DND-41 (cell line): ENCODE measurements at regions not wholly inside any gene's neighbourhood (a gene's known extent, or its start where the extent isn't known, plus 50 kb on each side); places are given as distances from the start of the nearest gene placed in this dataset.

Experiments
- ATAC-seq: fragments of 200-7000 bp; cut with Tn5 transposase; 3 replicates; pipeline ENCODE4 v1.9.1; 2021; ENCODE audit warnings: low read depth; ENCODE audit not compliant: insufficient read depth
- DNase-seq: peaks from one replicate; pipeline ENCODE4 v3.0.0-alpha.2; 2020
- H2AFZ ChIP-seq: 2 replicates; pipeline ENCODE4 v1.6.0; 2012; ENCODE audit warnings: low read depth, low read length
- H3K27ac ChIP-seq: 2 replicates; pipeline ENCODE4 v1.5.1; 2012; ENCODE audit warnings: low read length, inconsistent platforms
- H3K27me3 ChIP-seq: fragments of 200-600 bp; sonication (generic); 2 replicates; pipeline ENCODE4 v1.6.0; 2012; ENCODE audit warnings: low read length, mild to moderate bottlenecking, inconsistent platforms; ENCODE audit not compliant: insufficient read depth, poor library complexity
- H3K36me3 ChIP-seq: 2 replicates; pipeline ENCODE4 v1.5.1; 2012; ENCODE audit warnings: low read length, inconsistent platforms; ENCODE audit not compliant: insufficient read depth
- H3K4me1 ChIP-seq: 2 replicates; pipeline ENCODE4 v1.5.1; 2012; ENCODE audit warnings: mild to moderate bottlenecking, low read length; ENCODE audit not compliant: insufficient read depth
- H3K4me2 ChIP-seq: 2 replicates; pipeline ENCODE4 v1.6.0; 2012; ENCODE audit warnings: mild to moderate bottlenecking, moderate library complexity, low read length, inconsistent platforms; ENCODE audit not compliant: insufficient read depth
- H3K4me3 ChIP-seq, 2 experiments: fragments of 200-600 bp in 1 of 2; shearing (Covaris generic) in 1 of 2; 2 replicates each; pipeline ENCODE4 v1.5.1; 2012 to 2016; ENCODE audit warnings: inconsistent platforms in 2 of 2, low read length in 2 of 2, mild to moderate bottlenecking in 2 of 2, low read depth in 1 of 2, moderate library complexity in 1 of 2
- H3K79me2 ChIP-seq: 2 replicates; pipeline ENCODE4 v1.6.0; 2012; ENCODE audit warnings: low read length, inconsistent platforms; ENCODE audit not compliant: insufficient read depth
- H3K9ac ChIP-seq: 2 replicates; pipeline ENCODE4 v1.6.0; 2012; ENCODE audit warnings: low read depth, mild to moderate bottlenecking, inconsistent platforms, low read length, moderate library complexity
- H3K9me3 ChIP-seq: 2 replicates; pipeline ENCODE4 v1.5.1; 2012; ENCODE audit warnings: low read length, moderate library complexity, mild to moderate bottlenecking, inconsistent platforms; ENCODE audit not compliant: insufficient read depth, severe bottlenecking
- H4K20me1 ChIP-seq: 2 replicates; pipeline ENCODE4 v1.6.0; 2012; ENCODE audit warnings: low read length; ENCODE audit not compliant: insufficient read depth
- CTCF ChIP-seq: IDR thresholded peaks from 2 replicates; pipeline ENCODE4 v1.5.1; 2012; ENCODE audit warnings: borderline replicate concordance, low read length, moderate library complexity, mild to moderate bottlenecking; ENCODE audit not compliant: poor library complexity, severe bottlenecking; ENCODE audit errors: extremely low read depth
- EZH2 ChIP-seq: IDR thresholded peaks from 3 replicates; pipeline ENCODE4 v1.6.1; 2012; ENCODE audit warnings: borderline replicate concordance, low read depth, mild to moderate bottlenecking, moderate library complexity, low read length, inconsistent platforms; ENCODE audit not compliant: severe bottlenecking

GRCh38 chr1:71193153-71193552 is 112.3 kb upstream of the ZRANB2 start:
- Histone ChIP-seq H3K9ac (no peak overlapping the region), H3K27ac (no peak overlapping the region), H3K27me3 (no peaks in the 10 kb centered on the region), H3K4me1 (no peaks in the 10 kb centered on the region), H3K36me3 (no peaks in the 10 kb centered on the region), H4K20me1 (no peaks in the 10 kb centered on the region), H3K9me3 (no peaks in the 10 kb centered on the region), H3K4me3 (no peak overlapping the region), H3K4me2 (no peak overlapping the region), H2AFZ (no peak overlapping the region), H3K79me2 (no peaks in the 10 kb centered on the region)
- DNase-seq, result no peak
- no peak for ATAC-seq
- TF ChIP-seq EZH2 (no peak), CTCF (no peak)

GRCh38 chr1:71191520-71191919 is 110.7 kb upstream of the ZRANB2 start:
- H2AFZ ChIP-seq, result no peak overlapping the region
- no peak for ATAC-seq
- DNase-seq, result no peak
- H3K9ac ChIP-seq, result no peak overlapping the region
- TF ChIP-seq EZH2 (no peak), CTCF (no peak)
- no peak overlapping the region for H3K4me2 ChIP-seq
- no peaks in the 10 kb centered on the region for H3K27me3 ChIP-seq
- no peak overlapping the region for H3K27ac ChIP-seq
- H3K4me1 ChIP-seq, result no peaks in the 10 kb centered on the region
- no peaks in the 10 kb centered on the region for H3K9me3 ChIP-seq
- no peaks in the 10 kb centered on the region for H4K20me1 ChIP-seq
- H3K79me2 ChIP-seq, result no peaks in the 10 kb centered on the region
- H3K4me3 ChIP-seq, result no peak overlapping the region
- no peaks in the 10 kb centered on the region for H3K36me3 ChIP-seq

GRCh38 chr1:71190843-71191242 is 110.0 kb upstream of the ZRANB2 start:
- no peaks in the 10 kb centered on the region for H4K20me1 ChIP-seq
- no peaks in the 10 kb centered on the region for H3K9me3 ChIP-seq
- no peak overlapping the region for H3K4me3 ChIP-seq
- H3K79me2 ChIP-seq, result no peaks in the 10 kb centered on the region
- TF ChIP-seq CTCF (no peak), EZH2 (no peak)
- H3K9ac ChIP-seq, result no peak overlapping the region
- no peaks in the 10 kb centered on the region for H3K27me3 ChIP-seq
- H2AFZ ChIP-seq, result no peak overlapping the region
- no peak overlapping the region for H3K4me2 ChIP-seq
- ATAC-seq (no peak), DNase-seq (no peak)
- H3K36me3 ChIP-seq, result no peaks in the 10 kb centered on the region
- no peak overlapping the region for H3K27ac ChIP-seq
- H3K4me1 ChIP-seq, result no peaks in the 10 kb centered on the region

GRCh38 chr1:71184410-71184809 is 103.6 kb upstream of the ZRANB2 start:
- no peak overlapping the region for H3K9ac ChIP-seq
- no peak for TF ChIP-seq EZH2
- TF ChIP-seq CTCF, result no peak
- H3K79me2 ChIP-seq, result no peaks in the 10 kb centered on the region
- no peaks in the 10 kb centered on the region for H4K20me1 ChIP-seq
- no peak overlapping the region for H2AFZ ChIP-seq
- DNase-seq (no peak), ATAC-seq (no peak)
- H3K4me2 ChIP-seq, result no peak overlapping the region
- H3K4me1 ChIP-seq, result no peaks in the 10 kb centered on the region
- no peaks in the 10 kb centered on the region for H3K27me3 ChIP-seq
- no peaks in the 10 kb centered on the region for H3K9me3 ChIP-seq
- no peaks in the 10 kb centered on the region for H3K36me3 ChIP-seq
- no peak overlapping the region for H3K27ac ChIP-seq
- H3K4me3 ChIP-seq, result no peak overlapping the region
